ENCODE measurements at regions not wholly inside any gene's neighbourhood (a gene's known extent, or its start where the extent isn't known, plus 50 kb on each side); places are given as distances from the start of the nearest gene placed in this dataset.

DNA sequence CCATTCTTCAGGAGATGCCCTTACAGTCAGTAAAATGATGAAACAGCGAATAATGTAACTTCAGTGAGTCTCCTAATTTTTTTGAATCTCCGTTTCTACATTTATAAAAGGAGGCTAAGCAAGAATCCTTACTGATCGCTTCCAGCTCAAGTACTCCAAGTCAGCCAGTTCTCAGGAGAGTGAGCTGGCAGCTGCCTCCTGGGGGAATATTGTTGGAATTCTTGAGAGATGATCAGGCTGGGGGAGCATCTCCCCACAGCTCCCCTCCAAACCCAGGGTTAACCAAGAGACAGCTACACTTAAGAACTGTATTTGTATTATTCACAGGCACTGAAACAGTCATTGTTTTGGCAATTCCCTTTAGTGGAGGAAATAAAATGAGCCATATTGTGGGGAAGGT is 89.1 kb upstream of the PCSK2 start:
- DNase-seq = no peak

GRCh38 chr20:17138237-17138636 is 88.6 kb upstream of the PCSK2 start:
- no peak for DNase-seq

DNA sequence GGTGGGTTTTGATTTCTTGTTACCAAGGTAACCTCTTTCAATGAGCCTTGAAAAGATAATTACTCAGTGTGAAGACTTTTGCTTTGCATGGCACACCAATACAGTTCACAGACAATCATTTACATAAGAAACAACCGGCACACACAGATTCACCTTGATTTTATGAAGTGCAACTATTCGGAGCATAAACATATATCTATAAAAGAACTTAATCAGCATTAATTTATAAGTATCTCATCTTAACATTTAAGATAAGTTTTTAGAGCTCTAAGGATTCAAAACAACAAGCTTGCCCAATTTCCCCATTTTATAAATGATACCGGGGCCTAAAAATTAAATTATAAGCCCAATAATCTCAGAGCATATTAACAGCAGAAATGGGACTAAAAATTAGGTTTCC is 85.9 kb upstream of the PCSK2 start:
- no peak for DNase-seq

- DNase-seq = no peak
Observed at GRCh38 chr20:17141568-17141967, 85.3 kb upstream of the PCSK2 start.

GRCh38 chr20:17142666-17143065 is 84.2 kb upstream of the PCSK2 start:
- no peak for DNase-seq

GRCh38 chr20:17150858-17151257 is 76.0 kb upstream of the PCSK2 start:
- DNase-seq = no peak

GRCh38 chr20:17155401-17155800 is 71.4 kb upstream of the PCSK2 start:
- DNase-seq = no peak

- no peak for DNase-seq
Observed at GRCh38 chr20:17158701-17159100, 68.1 kb upstream of the PCSK2 start.

DNA sequence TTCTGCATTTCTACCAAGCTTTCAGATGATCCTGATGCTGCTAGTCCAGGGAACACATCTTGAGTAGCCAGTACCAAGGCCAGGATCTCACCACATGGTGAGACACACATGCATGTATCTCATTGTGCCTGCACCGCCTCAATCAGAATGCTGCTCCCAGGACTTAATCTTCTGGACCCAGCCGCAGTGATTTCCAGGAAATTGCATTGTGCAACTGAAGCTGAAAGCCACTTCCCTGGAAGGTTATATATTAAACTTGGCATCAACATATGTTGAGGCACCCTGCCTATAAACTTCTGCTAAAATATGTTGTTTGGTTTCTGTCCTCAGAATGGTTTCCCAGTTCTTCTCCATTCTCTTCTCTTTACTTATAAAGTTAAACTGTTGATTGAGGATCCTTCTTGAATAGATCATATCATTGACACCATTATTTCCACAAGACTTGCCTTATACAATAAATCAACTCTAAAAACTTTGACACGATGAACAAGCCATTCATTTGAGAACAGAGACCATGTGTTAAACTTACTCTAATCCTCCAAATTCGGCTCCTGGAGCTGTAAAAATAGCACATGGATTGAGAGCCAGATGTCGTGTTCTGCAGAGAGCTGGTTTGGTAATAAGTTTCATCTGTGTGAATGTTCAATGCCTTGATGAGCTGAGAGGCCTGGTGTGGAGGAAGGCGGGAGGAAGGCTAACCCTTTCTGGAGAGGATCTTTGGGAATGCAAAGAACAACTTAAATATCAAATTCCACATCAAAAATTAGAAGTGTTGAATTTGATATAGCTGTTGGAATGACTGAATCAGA is 65.0 kb upstream of the PCSK2 start:
- DNase-seq = no peak

GRCh38 chr20:17168026-17168612 is 58.7 kb upstream of the PCSK2 start:
- DNase-seq = no peak

- no peak for DNase-seq
Observed at GRCh38 chr20:17169585-17170136, 57.2 kb upstream of the PCSK2 start.

DNA sequence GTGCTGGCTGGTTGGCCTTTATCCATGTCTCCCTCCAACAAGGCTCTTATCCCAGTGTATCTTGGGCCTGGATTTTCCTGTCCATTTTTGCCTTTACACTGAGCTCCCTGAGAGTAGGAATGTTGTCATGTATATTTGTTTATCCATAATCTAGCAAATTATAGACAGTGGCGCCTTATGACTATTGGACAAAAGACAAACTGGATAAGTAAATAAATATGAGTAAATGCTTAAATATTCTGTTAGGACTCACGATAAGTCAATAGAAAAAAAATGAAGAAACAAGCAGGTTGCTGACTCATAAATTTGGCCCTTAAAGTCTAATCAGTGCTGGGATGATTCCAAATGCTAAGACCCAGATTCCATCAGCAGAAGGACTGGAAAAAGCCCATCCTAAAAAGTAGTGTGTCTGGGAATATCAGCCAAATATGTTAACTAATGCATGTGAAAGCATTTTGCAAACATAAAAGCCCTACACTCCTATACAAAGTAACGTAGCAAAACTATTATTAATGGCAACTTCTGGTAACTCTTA is 55.0 kb upstream of the PCSK2 start:
- DNase-seq = no peak

GRCh38 chr20:17172836-17173516 is 53.9 kb upstream of the PCSK2 start:
- DNase-seq = no peak
